ENCODE measurements at regions not wholly inside any gene's neighbourhood (a gene's known extent, or its start where the extent isn't known, plus 50 kb on each side); places are given as distances from the start of the nearest gene placed in this dataset.

DNA sequence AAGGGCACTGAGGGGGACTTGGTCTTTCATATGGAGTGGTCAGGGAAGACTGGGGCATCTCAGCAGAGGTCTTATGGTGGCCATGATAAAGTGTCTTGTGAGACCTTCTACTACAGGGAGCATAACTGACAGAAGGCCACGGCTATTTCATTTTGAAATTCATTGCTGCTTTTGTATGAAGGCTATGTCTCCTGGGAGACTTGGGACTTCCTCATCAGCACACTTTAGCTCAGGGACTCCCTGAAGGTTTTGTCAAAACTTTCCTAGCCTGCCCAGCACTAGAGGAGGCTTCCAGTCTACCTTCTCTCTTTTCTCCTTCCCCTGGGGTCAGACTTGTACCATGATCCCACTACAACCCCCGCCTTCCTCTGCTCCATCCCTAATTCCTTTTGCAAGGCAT lies 77.2 kb upstream of the RASGRF1 start:
- no peak for TF ChIP-seq RARB (CRISPR knock-in tag; IDR thresholded peaks at IDR 0.05)
- TF ChIP-seq SNAI2 (CRISPR knock-in tag; IDR thresholded peaks at IDR 0.05): no peak
- TF ChIP-seq CSDC2 (CRISPR knock-in tag; IDR thresholded peaks at IDR 0.05): no peak
- no peak for TF ChIP-seq ZNF8 (CRISPR knock-in tag; IDR thresholded peaks at IDR 0.05)
- TF ChIP-seq, protein P1, sequence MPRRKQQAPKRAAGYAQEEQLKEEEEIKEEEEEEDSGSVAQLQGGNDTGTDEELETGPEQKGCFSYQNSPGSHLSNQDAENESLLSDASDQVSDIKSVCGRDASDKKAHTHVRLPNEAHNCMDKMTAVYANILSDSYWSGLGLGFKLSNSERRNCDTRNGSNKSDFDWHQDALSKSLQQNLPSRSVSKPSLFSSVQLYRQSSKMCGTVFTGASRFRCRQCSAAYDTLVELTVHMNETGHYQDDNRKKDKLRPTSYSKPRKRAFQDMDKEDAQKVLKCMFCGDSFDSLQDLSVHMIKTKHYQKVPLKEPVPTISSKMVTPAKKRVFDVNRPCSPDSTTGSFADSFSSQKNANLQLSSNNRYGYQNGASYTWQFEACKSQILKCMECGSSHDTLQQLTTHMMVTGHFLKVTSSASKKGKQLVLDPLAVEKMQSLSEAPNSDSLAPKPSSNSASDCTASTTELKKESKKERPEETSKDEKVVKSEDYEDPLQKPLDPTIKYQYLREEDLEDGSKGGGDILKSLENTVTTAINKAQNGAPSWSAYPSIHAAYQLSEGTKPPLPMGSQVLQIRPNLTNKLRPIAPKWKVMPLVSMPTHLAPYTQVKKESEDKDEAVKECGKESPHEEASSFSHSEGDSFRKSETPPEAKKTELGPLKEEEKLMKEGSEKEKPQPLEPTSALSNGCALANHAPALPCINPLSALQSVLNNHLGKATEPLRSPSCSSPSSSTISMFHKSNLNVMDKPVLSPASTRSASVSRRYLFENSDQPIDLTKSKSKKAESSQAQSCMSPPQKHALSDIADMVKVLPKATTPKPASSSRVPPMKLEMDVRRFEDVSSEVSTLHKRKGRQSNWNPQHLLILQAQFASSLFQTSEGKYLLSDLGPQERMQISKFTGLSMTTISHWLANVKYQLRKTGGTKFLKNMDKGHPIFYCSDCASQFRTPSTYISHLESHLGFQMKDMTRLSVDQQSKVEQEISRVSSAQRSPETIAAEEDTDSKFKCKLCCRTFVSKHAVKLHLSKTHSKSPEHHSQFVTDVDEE (CRISPR knock-in tag; IDR thresholded peaks at IDR 0.05): no peak
- no peak for TF ChIP-seq ZFP3 (CRISPR knock-in tag; IDR thresholded peaks at IDR 0.05)
- TF ChIP-seq ZNF70 (CRISPR knock-in tag; IDR thresholded peaks at IDR 0.05): no peak
- TF ChIP-seq, protein P2, sequence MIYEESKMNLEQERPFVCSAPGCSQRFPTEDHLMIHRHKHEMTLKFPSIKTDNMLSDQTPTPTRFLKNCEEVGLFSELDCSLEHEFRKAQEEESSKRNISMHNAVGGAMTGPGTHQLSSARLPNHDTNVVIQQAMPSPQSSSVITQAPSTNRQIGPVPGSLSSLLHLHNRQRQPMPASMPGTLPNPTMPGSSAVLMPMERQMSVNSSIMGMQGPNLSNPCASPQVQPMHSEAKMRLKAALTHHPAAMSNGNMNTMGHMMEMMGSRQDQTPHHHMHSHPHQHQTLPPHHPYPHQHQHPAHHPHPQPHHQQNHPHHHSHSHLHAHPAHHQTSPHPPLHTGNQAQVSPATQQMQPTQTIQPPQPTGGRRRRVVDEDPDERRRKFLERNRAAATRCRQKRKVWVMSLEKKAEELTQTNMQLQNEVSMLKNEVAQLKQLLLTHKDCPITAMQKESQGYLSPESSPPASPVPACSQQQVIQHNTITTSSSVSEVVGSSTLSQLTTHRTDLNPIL (CRISPR knock-in tag; IDR thresholded peaks at IDR 0.05; ENCODE audit: low read depth): no peak
- no peak for TF ChIP-seq BACH2 (CRISPR knock-in tag; IDR thresholded peaks at IDR 0.05; ENCODE audit: borderline replicate concordance)
- no peak for TF ChIP-seq TOX (CRISPR knock-in tag; IDR thresholded peaks at IDR 0.05; ENCODE audit: borderline replicate concordance)
